ENCODE measurements at regions not wholly inside any gene's neighbourhood (a gene's known extent, or its start where the extent isn't known, plus 50 kb on each side); places are given as distances from the start of the nearest gene placed in this dataset.

DNA sequence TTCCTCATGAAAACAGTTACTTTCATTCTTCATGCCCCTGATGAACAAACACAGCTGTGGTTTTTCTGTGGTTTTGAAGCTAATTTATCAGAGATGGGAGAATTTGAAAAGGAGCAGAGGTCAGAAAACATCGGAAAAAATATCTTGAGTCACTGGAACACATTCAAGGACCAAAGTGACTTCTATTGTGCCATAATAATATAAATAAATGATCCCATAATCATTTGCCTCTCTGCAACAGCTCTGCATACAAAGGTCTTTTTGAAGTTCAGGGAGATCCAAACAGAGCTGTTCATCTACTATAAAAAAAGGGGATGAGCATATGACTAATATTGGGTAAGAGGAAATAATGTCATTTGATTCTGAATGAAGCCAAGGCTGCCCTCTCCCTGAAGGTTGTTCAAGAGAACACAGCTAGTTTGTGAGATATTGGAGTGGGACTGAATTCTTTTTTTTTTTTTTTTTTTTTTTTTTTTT, 201.3 kb upstream of the GALNT5 start:
- CTCF ChIA-PET (ENCODE audit: low intra/inter-chr PET ratio, low total read pairs) = no interaction called here
- TF ChIP-seq, protein P1, sequence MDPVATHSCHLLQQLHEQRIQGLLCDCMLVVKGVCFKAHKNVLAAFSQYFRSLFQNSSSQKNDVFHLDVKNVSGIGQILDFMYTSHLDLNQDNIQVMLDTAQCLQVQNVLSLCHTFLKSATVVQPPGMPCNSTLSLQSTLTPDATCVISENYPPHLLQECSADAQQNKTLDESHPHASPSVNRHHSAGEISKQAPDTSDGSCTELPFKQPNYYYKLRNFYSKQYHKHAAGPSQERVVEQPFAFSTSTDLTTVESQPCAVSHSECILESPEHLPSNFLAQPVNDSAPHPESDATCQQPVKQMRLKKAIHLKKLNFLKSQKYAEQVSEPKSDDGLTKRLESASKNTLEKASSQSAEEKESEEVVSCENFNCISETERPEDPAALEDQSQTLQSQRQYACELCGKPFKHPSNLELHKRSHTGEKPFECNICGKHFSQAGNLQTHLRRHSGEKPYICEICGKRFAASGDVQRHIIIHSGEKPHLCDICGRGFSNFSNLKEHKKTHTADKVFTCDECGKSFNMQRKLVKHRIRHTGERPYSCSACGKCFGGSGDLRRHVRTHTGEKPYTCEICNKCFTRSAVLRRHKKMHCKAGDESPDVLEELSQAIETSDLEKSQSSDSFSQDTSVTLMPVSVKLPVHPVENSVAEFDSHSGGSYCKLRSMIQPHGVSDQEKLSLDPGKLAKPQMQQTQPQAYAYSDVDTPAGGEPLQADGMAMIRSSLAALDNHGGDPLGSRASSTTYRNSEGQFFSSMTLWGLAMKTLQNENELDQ (CRISPR knock-in tag; IDR thresholded peaks at IDR 0.05; ENCODE audit: borderline replicate concordance) = no peak
- TF ChIP-seq, protein P2, sequence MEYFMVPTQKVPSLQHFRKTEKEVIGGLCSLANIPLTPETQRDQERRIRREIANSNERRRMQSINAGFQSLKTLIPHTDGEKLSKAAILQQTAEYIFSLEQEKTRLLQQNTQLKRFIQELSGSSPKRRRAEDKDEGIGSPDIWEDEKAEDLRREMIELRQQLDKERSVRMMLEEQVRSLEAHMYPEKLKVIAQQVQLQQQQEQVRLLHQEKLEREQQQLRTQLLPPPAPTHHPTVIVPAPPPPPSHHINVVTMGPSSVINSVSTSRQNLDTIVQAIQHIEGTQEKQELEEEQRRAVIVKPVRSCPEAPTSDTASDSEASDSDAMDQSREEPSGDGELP (IDR thresholded peaks at IDR 0.05; ENCODE audit: borderline replicate concordance, low read depth) = peak; percentile 39; the same call in 1 of the 2 replicates
- TF ChIP-seq, protein P3, sequence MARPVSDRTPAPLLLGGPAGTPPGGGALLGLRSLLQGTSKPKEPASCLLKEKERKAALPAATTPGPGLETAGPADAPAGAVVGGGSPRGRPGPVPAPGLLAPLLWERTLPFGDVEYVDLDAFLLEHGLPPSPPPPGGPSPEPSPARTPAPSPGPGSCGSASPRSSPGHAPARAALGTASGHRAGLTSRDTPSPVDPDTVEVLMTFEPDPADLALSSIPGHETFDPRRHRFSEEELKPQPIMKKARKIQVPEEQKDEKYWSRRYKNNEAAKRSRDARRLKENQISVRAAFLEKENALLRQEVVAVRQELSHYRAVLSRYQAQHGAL (CRISPR knock-in tag; IDR thresholded peaks at IDR 0.05; ENCODE audit: not compliant biosample characterization) = no peak
- no peak for TF ChIP-seq TBP (CRISPR knock-in tag; IDR thresholded peaks at IDR 0.05)
- TF ChIP-seq NFIC (IDR thresholded peaks at IDR 0.05; ENCODE audit: low read length) = peak; percentile 24; the same call in 1 of the 2 replicates
- TF ChIP-seq, protein P4, sequence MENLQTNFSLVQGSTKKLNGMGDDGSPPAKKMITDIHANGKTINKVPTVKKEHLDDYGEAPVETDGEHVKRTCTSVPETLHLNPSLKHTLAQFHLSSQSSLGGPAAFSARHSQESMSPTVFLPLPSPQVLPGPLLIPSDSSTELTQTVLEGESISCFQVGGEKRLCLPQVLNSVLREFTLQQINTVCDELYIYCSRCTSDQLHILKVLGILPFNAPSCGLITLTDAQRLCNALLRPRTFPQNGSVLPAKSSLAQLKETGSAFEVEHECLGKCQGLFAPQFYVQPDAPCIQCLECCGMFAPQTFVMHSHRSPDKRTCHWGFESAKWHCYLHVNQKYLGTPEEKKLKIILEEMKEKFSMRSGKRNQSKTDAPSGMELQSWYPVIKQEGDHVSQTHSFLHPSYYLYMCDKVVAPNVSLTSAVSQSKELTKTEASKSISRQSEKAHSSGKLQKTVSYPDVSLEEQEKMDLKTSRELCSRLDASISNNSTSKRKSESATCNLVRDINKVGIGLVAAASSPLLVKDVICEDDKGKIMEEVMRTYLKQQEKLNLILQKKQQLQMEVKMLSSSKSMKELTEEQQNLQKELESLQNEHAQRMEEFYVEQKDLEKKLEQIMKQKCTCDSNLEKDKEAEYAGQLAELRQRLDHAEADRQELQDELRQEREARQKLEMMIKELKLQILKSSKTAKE (CRISPR knock-in tag; IDR thresholded peaks at IDR 0.05; ENCODE audit: borderline replicate concordance) = no peak
- TF ChIP-seq EP300 (IDR thresholded peaks at IDR 0.05; ENCODE audit: low read depth in 2 of 2, low read length in 2 of 2) = peak in 1 of 2 experiments; percentile 40; a peak in 1 of 4 replicates
- TF ChIP-seq EP300 (CRISPR knock-in tag; IDR thresholded peaks at IDR 0.05; ENCODE audit: borderline replicate concordance) = no peak
- no peak for TF ChIP-seq ZSCAN12 (CRISPR knock-in tag; IDR thresholded peaks at IDR 0.05)
- TF ChIP-seq, protein P5, sequence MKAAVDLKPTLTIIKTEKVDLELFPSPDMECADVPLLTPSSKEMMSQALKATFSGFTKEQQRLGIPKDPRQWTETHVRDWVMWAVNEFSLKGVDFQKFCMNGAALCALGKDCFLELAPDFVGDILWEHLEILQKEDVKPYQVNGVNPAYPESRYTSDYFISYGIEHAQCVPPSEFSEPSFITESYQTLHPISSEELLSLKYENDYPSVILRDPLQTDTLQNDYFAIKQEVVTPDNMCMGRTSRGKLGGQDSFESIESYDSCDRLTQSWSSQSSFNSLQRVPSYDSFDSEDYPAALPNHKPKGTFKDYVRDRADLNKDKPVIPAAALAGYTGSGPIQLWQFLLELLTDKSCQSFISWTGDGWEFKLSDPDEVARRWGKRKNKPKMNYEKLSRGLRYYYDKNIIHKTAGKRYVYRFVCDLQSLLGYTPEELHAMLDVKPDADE (CRISPR knock-in tag; IDR thresholded peaks at IDR 0.05) = no peak
- TF ChIP-seq HOXA3 (CRISPR knock-in tag; IDR thresholded peaks at IDR 0.05) = no peak

More for the DNA sequence above, 201.3 kb upstream of the GALNT5 start:
- intact Hi-C loops (cut with micrococcal nuclease; ENCODE audit: unreplicated experiment) (loop anchor here (5.0 to 10.0 kb wide), 3 partner anchors 221 to 721 kb away; partner anchors contain the start of gene NR4A2), in situ Hi-C loops (cut with HindIII; ENCODE audit: extremely low pct_ligation_motif_present, low pct_unique_long_range_greater_than_20kb) (loop anchor here (10.0 kb wide), 1 partner anchor 711 kb away; no protein-coding TSS in a partner anchor)
- POLR2A ChIA-PET = no interaction called here
- H3K36me3 ChIP-seq (replicated peaks in 1 of 2; ENCODE audit: control insufficient read depth in 1 of 2, insufficient read depth in 2 of 2, low read length in 2 of 2) = no peaks in the 10 kb centered on the region
- no peak overlapping the region for H3K27ac ChIP-seq (ENCODE audit: extremely low read length, insufficient read depth, low read length)
- 3% methylated on average over 1 of the region's 1 CpG for WGBS (ENCODE audit: low lambda C conversion rate)
- no peaks in the 10 kb centered on the region for H3K27me3 ChIP-seq (ENCODE audit: control insufficient read depth in 1 of 2, insufficient read depth in 2 of 2, low read length in 2 of 2)
- FAIRE-seq = no peak
- H3K4me1 ChIP-seq (ENCODE audit: insufficient read depth, low read length) = peaks cover 13% of the 10 kb centered on the region
- BruUV-seq (replicated peaks) = no TSS peak
- H2AFZ ChIP-seq (ENCODE audit: low read length) = no peak overlapping the region
- no peak overlapping the region for H3K9ac ChIP-seq (ENCODE audit: insufficient read depth, low read depth, low read length)
- H3K4me3 ChIP-seq (replicated peaks in 1 of 3; ENCODE audit: insufficient read depth in 1 of 3, low read depth in 2 of 3, low read length in 3 of 3) = no peak overlapping the region
- no peaks in the 10 kb centered on the region for H3K9me3 ChIP-seq (ENCODE audit: low read length)
- ATAC-seq = no peak
- H3K79me2 ChIP-seq (ENCODE audit: insufficient read depth, low read length) = no peaks in the 10 kb centered on the region
- DNase-seq (ENCODE audit: low spot score) = peak; percentile 69
- no peak overlapping the region for H3K4me2 ChIP-seq (ENCODE audit: low read depth, low read length)
- no peaks in the 10 kb centered on the region; the same call in 1 of the 2 replicates for H4K20me1 ChIP-seq (ENCODE audit: insufficient read depth, low read length)

All from HepG2 (cell line).